ENCODE measurements at regions not wholly inside any gene's neighbourhood (a gene's known extent, or its start where the extent isn't known, plus 50 kb on each side); places are given as distances from the start of the nearest gene placed in this dataset.

DNA sequence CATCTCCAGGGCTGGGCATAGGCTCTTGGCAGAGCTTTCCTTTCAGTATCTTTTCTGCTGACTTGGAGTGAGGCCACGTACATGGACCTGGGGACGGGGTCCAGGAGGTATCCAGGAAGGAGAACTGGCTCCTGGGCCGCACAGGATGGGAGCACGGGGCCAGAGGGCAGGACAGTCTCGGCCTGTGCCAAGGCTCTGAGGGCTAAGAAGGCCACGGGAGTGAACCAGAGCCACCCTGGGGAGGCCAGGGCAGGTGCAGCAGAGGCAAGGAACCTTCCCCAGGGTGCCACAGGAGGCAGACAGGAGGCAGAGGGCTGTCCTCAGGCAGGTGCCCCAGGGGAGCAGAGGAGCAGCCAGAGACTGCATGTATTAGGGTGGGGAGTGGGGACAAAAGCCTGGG is 50.3 kb downstream of the PLXNA1 start:
- H3K9me3 Mint-ChIP-seq (ENCODE audit: low read depth), result no peaks in the 10 kb centered on the region
- peaks cover 7% of the 10 kb centered on the region for H3K36me3 Mint-ChIP-seq (ENCODE audit: insufficient read depth)
- no peak for DNase-seq (ENCODE audit: low spot score, unreplicated experiment)
- no peaks in the 10 kb centered on the region for H3K27me3 Mint-ChIP-seq
- no peak overlapping the region for H3K27ac Mint-ChIP-seq
- no peaks in the 10 kb centered on the region for H3K4me1 Mint-ChIP-seq (ENCODE audit: low read depth)
- no peak overlapping the region for H3K4me3 Mint-ChIP-seq (ENCODE audit: low read depth)
- TF ChIP-seq, protein P1, sequence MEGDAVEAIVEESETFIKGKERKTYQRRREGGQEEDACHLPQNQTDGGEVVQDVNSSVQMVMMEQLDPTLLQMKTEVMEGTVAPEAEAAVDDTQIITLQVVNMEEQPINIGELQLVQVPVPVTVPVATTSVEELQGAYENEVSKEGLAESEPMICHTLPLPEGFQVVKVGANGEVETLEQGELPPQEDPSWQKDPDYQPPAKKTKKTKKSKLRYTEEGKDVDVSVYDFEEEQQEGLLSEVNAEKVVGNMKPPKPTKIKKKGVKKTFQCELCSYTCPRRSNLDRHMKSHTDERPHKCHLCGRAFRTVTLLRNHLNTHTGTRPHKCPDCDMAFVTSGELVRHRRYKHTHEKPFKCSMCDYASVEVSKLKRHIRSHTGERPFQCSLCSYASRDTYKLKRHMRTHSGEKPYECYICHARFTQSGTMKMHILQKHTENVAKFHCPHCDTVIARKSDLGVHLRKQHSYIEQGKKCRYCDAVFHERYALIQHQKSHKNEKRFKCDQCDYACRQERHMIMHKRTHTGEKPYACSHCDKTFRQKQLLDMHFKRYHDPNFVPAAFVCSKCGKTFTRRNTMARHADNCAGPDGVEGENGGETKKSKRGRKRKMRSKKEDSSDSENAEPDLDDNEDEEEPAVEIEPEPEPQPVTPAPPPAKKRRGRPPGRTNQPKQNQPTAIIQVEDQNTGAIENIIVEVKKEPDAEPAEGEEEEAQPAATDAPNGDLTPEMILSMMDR (IDR thresholded peaks at IDR 0.05; ENCODE audit: unreplicated experiment), result no peak

DNA sequence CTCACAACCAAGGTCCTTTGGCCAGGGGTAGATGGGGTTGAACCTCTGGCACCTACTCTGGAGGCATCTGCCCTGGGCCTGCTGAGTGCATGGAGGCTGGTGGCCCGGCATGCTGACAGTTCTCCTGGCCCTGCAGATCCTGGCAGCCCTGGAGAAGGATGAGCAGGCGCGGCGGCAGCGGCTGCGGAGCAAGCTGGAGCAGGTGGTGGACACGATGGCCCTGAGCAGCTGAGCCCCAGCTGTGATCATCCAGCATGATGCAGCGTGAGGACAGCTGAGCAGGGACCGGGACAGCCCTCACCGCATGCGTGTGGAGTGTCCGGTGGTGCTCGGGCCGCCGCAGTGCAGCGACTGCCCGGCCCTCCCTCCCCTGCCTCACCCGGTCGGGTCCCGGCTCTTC is 50.9 kb downstream of the PLXNA1 start:
- no peaks in the 10 kb centered on the region for H3K9me3 Mint-ChIP-seq (ENCODE audit: low read depth)
- no peak overlapping the region for H3K4me3 Mint-ChIP-seq (ENCODE audit: low read depth)
- DNase-seq (ENCODE audit: low spot score, unreplicated experiment), result no peak
- TF ChIP-seq, protein P1 (IDR thresholded peaks at IDR 0.05; ENCODE audit: unreplicated experiment), result no peak
- no peaks in the 10 kb centered on the region for H3K4me1 Mint-ChIP-seq (ENCODE audit: low read depth)
- H3K27me3 Mint-ChIP-seq, result no peaks in the 10 kb centered on the region
- H3K27ac Mint-ChIP-seq, result no peak overlapping the region
- H3K36me3 Mint-ChIP-seq (ENCODE audit: insufficient read depth), result peaks cover 7% of the 10 kb centered on the region

DNA sequence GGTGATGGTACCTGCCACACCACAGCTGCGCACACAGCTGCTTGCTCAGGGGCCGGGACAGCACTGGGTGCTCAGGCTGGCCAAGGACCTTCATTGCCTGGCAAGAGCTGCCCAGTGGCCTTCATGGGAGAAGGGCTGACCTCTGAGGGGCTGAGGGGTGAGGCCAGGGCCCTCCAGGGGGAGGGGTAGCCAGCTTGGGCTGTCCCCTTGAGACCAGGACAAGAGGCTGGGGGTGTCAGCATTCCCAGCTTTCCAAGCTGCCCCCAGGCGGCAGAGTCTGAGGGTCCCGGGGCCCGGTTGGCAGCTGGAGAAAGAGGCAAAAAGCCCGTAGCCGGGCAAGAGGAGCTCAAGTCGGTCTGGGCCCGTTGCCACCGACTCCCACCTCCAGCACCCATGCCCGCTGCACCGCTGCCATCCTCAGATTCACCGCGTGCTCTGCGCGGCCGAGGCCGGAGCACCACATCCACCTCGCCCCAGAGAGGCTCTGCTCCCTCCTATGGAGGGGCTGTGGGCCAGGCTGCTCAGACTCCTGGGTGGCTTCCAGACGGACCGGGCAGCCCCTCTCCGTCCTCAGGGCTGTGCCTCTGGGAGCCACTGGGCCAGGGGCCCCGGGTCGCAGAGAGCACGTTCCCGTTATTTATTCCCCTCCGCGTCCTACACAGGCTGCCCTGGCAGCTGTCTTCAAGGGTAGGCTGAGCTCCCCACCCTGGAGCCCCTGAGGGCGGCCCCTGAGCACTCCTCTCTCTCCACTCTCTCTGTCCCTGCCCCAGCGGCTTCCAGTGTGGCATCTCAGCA is 51.5 kb downstream of the PLXNA1 start:
- no peaks in the 10 kb centered on the region for H3K4me1 Mint-ChIP-seq (ENCODE audit: low read depth)
- H3K27ac Mint-ChIP-seq, result no peak overlapping the region
- TF ChIP-seq, protein P1 (IDR thresholded peaks at IDR 0.05; ENCODE audit: unreplicated experiment), result no peak
- peaks cover 5% of the 10 kb centered on the region for H3K36me3 Mint-ChIP-seq (ENCODE audit: insufficient read depth)
- H3K27me3 Mint-ChIP-seq, result no peaks in the 10 kb centered on the region
- no peak for DNase-seq (ENCODE audit: low spot score, unreplicated experiment)
- no peak overlapping the region for H3K4me3 Mint-ChIP-seq (ENCODE audit: low read depth)
- no peaks in the 10 kb centered on the region for H3K9me3 Mint-ChIP-seq (ENCODE audit: low read depth)

DNA sequence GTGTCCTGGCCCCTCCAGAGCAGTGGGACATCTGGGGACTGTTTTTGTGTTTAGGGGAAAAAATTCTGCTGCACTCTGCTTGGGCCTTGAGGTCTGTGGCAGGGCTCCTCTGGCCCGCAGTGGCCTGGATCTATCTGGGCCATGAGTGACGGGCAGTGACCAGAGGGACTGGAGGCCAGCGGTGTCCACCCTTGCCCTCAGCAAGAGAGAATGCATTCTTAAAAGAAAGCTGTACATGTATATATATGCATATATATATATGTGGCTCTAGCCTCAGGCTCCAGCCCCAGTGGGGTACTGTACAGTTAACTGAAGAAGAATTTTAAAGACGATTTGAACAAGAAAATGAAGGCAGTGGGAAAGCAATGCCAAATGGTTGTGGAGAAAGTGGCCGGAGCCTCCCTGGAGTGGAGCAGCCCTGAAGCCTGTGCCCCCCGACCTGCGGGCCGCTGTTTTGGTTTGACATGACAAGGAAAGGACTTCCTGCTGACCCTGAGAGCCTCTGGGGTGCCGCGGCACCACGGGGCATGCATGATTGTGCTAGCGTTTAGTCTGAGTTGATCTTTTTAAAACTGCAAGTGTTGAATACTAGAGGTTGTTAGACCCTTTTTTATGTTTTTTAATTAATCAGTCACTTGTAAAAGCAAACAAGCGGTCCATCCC is 52.2 kb downstream of the PLXNA1 start:
- H3K36me3 Mint-ChIP-seq (ENCODE audit: insufficient read depth), result peaks cover 5% of the 10 kb centered on the region
- no peaks in the 10 kb centered on the region for H3K9me3 Mint-ChIP-seq (ENCODE audit: low read depth)
- no peak for DNase-seq (ENCODE audit: low spot score, unreplicated experiment)
- TF ChIP-seq, protein P1 (IDR thresholded peaks at IDR 0.05; ENCODE audit: unreplicated experiment), result no peak
- peaks cover under 1% of the 10 kb centered on the region for H3K27me3 Mint-ChIP-seq
- no peak overlapping the region for H3K27ac Mint-ChIP-seq
- no peak overlapping the region for H3K4me3 Mint-ChIP-seq (ENCODE audit: low read depth)
- H3K4me1 Mint-ChIP-seq (ENCODE audit: low read depth), result no peaks in the 10 kb centered on the region

DNA sequence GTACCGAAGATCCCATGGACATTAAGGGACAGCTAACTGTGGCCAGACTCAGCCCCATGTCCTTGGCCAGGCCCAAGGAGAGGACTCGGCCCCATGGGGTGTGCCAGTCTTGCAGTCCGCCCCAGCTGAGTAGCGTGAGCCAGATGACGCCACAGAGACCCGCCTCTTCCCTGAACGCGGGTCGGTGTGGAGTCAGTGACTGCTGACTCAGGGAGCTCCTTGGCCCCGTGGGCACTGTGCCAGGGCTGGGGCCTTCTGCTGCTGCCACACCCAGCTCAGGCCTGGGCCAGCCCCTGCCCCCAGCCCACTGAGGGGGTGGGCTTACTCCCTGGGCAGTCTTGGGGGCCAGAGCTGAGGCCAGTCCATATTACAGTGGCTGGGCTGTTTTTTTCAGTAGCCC is 52.8 kb downstream of the PLXNA1 start:
- no peak overlapping the region for H3K27ac Mint-ChIP-seq
- H3K4me1 Mint-ChIP-seq (ENCODE audit: low read depth), result no peaks in the 10 kb centered on the region
- TF ChIP-seq, protein P1 (IDR thresholded peaks at IDR 0.05; ENCODE audit: unreplicated experiment), result no peak
- H3K27me3 Mint-ChIP-seq, result peaks cover 6% of the 10 kb centered on the region
- H3K4me3 Mint-ChIP-seq (ENCODE audit: low read depth), result no peak overlapping the region
- H3K36me3 Mint-ChIP-seq (ENCODE audit: insufficient read depth), result peaks cover 5% of the 10 kb centered on the region
- no peak for DNase-seq (ENCODE audit: low spot score, unreplicated experiment)
- H3K9me3 Mint-ChIP-seq (ENCODE audit: low read depth), result no peaks in the 10 kb centered on the region

All from progenitor cell of endocrine pancreas (in vitro differentiated cells).